ENCODE measurements at regions not wholly inside any gene's neighbourhood (a gene's known extent, or its start where the extent isn't known, plus 50 kb on each side); places are given as distances from the start of the nearest gene placed in this dataset.

- H3K4me3 ChIP-seq, result no peak overlapping the region
- no peaks in the 10 kb centered on the region for H3K36me3 ChIP-seq
- H3K4me1 ChIP-seq, result no peaks in the 10 kb centered on the region
- no peaks in the 10 kb centered on the region for H3K9me3 ChIP-seq
- no peak for ATAC-seq
- no peak overlapping the region for H3K27ac ChIP-seq
- intact Hi-C loops (cut with DNase I), result no loop called here
- H3K27me3 ChIP-seq (ENCODE audit: low read depth), result no peaks in the 10 kb centered on the region
- no peak for TF ChIP-seq CTCF (IDR thresholded peaks at IDR 0.05)
- no peak for DNase-seq
Observed at GRCh38 chr3:163533381-163533780, 1544.9 kb downstream of the SI start.

GRCh38 chr3:163523375-163523774 is 1554.9 kb downstream of the SI start:
- Histone ChIP-seq H3K4me3 (no peak overlapping the region), H3K27me3 (ENCODE audit: low read depth) (no peaks in the 10 kb centered on the region), H3K27ac (no peak overlapping the region), H3K9me3 (no peaks in the 10 kb centered on the region), H3K4me1 (no peaks in the 10 kb centered on the region), H3K36me3 (no peaks in the 10 kb centered on the region)
- ATAC-seq, result no peak
- intact Hi-C loops (cut with DNase I), result no loop called here
- TF ChIP-seq CTCF (IDR thresholded peaks at IDR 0.05), result no peak
- no peak for DNase-seq

GRCh38 chr3:163521261-163521660 is 1557.0 kb downstream of the SI start:
- Histone ChIP-seq H3K27ac (no peak overlapping the region), H3K4me1 (no peaks in the 10 kb centered on the region), H3K36me3 (no peaks in the 10 kb centered on the region), H3K4me3 (no peak overlapping the region), H3K27me3 (ENCODE audit: low read depth) (no peaks in the 10 kb centered on the region), H3K9me3 (no peaks in the 10 kb centered on the region)
- no peak for TF ChIP-seq CTCF (IDR thresholded peaks at IDR 0.05)
- no peak for DNase-seq
- no peak for ATAC-seq
- intact Hi-C loops (cut with DNase I), result no loop called here

- ATAC-seq (no peak), DNase-seq (no peak)
- Histone ChIP-seq H3K27ac (no peak overlapping the region), H3K27me3 (ENCODE audit: low read depth) (no peaks in the 10 kb centered on the region), H3K4me3 (no peak overlapping the region), H3K36me3 (no peaks in the 10 kb centered on the region), H3K9me3 (no peaks in the 10 kb centered on the region), H3K4me1 (no peaks in the 10 kb centered on the region)
- no peak for TF ChIP-seq CTCF (IDR thresholded peaks at IDR 0.05)
- intact Hi-C loops (cut with DNase I), result no loop called here
Observed at GRCh38 chr3:163518065-163518464, 1560.2 kb downstream of the SI start.

- intact Hi-C loops (cut with DNase I), result loop anchor here (5.0 kb wide), 1 partner anchor 124 kb away; no protein-coding TSS in a partner anchor
- no peaks in the 10 kb centered on the region for H3K36me3 ChIP-seq
- DNase-seq (no peak), ATAC-seq (no peak)
- H3K4me3 ChIP-seq, result no peak overlapping the region
- no peak overlapping the region for H3K27ac ChIP-seq
- no peaks in the 10 kb centered on the region for H3K27me3 ChIP-seq (ENCODE audit: low read depth)
- no peaks in the 10 kb centered on the region for H3K4me1 ChIP-seq
- TF ChIP-seq CTCF (IDR thresholded peaks at IDR 0.05), result no peak
- H3K9me3 ChIP-seq, result no peaks in the 10 kb centered on the region
Observed at GRCh38 chr3:163513149-163513657, 1565.1 kb downstream of the SI start.

- no peaks in the 10 kb centered on the region for H3K9me3 ChIP-seq
- no peaks in the 10 kb centered on the region for H3K4me1 ChIP-seq
- H3K4me3 ChIP-seq, result no peak overlapping the region
- DNase-seq, result no peak
- H3K27me3 ChIP-seq (ENCODE audit: low read depth), result no peaks in the 10 kb centered on the region
- TF ChIP-seq CTCF (IDR thresholded peaks at IDR 0.05), result no peak
- H3K27ac ChIP-seq, result no peak overlapping the region
- ATAC-seq, result no peak
- H3K36me3 ChIP-seq, result no peaks in the 10 kb centered on the region
- intact Hi-C loops (cut with DNase I), result no loop called here
Observed at GRCh38 chr3:163508206-163508605, 1570.1 kb downstream of the SI start.

Measured in lower lobe of right lung (tissue), 2 donors.